Ureter (tissue), 1 donor: ENCODE measurements at regions not wholly inside any gene's neighbourhood (a gene's known extent, or its start where the extent isn't known, plus 50 kb on each side); places are given as distances from the start of the nearest gene placed in this dataset.
"Not testable (repeated sequence)": the region's sequence is repeated elsewhere in the genome, so short reads cannot be mapped to it uniquely, and the experiment has no call there.

Experiments
- DNase-seq: peaks from one replicate; pipeline ENCODE4 v3.0.0-alpha.2; 2020; ENCODE audit warnings: low spot score
- donor health status: DM: yes; HTN: yes; CAD: no.

GRCh38 chr4:112076919-112077608, 68.2 kb upstream of the FAM241A start:
- DNase-seq, result no peak

DNA sequence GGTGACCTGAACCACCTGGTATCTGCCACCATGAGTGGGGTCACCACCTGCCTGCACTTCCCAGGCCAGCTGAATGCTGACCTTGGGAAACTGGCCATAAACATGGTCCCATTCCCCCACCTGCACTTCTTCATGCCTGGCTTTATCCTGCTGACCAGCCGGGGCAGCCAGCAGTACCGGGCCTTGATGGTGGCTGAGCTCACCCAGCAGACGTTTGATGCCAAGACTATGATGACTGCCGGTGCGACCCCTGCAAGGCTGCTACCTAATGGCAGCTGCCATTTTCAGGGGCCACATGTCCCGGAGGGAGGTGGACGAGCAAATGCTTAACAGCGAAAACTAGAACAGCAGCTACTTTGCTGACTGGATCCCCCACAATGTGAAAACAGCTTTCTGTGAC, 67.5 kb upstream of the FAM241A start:
- DNase-seq, result no peak

GRCh38 chr4:112082954-112083586, 62.2 kb upstream of the FAM241A start:
- DNase-seq, result no peak

DNA sequence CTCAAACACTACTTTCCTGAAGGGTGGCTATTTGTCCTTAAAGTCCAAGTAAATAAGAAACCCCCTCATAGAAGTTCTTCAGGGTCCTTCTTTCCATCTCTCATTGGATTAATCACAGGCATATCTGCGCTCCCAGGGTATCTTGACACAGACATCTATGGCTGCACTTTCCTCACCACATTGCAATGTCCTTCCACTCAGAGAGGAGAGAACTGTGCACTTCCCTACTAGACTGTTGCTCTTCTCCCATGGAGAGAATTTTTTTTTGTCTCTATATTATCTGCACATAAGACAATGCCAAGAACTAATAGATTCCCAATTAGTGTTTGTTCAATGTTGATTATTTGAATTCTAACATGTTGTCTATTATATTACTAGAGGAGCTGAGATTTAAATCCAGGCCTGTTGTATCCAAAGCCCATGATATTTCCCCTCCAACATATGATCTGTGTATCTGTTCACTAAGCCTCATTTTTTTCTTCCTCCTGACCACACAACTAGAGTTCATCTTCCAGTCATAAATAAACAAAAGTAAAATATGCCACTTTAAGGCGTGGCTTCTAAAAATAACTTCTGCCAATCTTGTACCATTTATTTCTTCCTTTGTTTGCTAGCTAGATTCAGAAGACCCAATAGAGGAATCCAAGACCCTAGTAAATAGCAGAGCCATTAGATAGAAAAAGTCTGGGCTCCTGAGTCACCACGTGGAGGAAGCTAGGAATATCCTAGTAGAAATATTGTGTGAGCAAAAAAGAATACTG, 61.5 kb upstream of the FAM241A start:
- DNase-seq, result no peak

DNA sequence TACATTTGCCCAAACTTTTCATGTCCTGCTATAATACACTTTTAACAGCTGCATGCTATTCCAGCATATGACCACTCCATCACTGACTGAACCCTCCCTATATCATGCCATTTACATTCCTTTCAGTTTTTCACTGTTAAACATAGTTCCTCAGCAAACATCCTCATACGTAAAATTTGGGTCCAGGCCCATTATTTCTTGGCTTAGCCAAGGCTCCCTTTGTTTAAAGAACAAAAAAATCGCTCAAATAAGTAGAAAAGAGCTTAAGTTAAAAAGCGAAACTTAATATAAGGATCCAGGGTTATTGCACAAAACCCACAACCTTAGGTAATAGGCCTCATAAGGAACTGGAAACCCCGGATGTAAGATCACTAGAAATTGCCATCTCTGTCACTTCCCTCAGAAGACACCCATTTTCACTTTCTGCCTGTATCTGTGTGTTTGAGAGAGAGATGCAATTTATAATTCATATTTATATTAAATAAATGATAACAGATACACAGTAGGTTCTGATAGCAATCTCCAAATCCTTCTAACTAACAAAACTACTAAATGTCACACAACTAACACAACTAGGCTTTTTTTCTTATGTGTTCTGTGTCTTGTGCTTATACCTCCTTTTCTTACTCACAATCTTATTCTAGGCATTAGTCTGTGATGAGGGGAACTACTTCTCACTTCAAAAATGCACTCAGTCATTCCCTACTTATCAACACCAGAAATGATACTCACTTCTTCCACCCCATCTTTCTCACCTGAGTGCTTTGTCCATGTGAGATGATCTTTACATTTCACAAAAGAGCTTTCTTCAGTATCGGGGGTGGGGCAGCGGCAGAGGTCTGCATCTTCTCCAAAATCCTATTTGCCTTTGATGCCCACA, 59.9 kb upstream of the FAM241A start:
- DNase-seq, result no peak

DNA sequence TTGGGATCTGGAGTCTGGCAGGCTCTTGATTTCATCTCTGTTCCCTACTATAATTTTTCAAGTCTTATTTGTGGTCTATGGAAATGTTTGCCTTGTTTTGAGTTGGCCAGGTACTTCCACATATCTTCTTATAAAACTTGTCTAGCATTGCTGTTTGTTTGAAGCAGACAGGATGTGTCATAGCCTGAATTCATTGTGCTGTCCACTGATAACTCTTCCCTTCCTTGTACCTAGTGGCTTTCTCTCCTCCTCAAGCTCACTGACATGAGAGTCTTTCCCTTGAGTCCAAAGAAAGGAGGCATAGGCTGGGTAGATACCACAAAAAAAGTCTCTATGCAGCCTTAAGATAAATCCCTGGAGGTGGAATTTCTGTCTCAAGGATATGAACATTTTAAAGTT, 59.2 kb upstream of the FAM241A start:
- no peak for DNase-seq

DNA sequence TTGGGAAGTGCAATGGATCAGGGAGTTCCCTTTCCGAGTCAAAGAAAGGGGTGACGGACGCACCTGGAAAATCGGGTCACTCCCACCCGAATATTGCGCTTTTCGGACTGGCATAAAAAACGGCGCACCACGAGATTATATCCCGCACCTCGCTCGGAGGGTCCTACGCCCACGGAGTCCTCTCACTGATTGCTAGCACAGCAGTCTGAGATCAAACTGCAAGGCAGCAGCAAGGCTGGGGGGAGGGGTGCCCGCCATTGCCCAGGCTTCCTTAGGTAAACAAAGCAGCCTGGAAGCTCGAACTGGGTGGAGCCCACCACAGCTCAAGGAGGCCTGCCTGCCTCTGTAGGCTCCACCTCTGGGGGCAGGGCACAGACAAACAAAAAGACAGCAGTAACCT, 58.6 kb upstream of the FAM241A start:
- not testable (repeated sequence) for DNase-seq

- not testable (repeated sequence) for DNase-seq
Measured at GRCh38 chr4:112092330-112092729, 52.9 kb upstream of the FAM241A start.

- DNase-seq, result no peak
Measured at GRCh38 chr4:112093636-112094202, 51.5 kb upstream of the FAM241A start.

DNA sequence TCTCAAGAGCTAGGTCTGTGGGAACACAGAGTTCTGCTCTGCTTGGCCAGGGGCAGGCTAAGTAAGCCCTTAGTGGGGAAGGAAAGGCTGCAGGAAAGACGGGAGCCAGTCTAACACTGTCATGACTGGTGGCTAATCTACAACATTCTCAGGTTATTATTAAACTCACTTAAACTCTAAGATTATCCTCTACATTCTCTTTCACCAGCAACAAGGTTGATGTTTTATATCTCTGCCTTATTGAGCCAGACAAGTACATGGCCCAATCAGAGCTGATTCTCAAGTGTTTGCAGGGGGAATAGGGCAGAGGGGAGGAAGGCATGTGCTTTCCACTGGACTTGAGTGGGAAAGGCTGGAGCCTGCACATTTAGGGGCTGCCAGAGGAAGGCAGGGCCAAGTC, 50.9 kb upstream of the FAM241A start:
- DNase-seq, result no peak
